Hindlimb muscle (tissue), 1 donor: ENCODE measurements at regions not wholly inside any gene's neighbourhood (a gene's known extent, or its start where the extent isn't known, plus 50 kb on each side); places are given as distances from the start of the nearest gene placed in this dataset.
"Not testable (repeated sequence)": the region's sequence is repeated elsewhere in the genome, so short reads cannot be mapped to it uniquely, and the experiment has no call there.

Experiments
- DNase-seq: peaks from one replicate; pipeline ENCODE4 v3.0.0-alpha.2; 2013

DNA sequence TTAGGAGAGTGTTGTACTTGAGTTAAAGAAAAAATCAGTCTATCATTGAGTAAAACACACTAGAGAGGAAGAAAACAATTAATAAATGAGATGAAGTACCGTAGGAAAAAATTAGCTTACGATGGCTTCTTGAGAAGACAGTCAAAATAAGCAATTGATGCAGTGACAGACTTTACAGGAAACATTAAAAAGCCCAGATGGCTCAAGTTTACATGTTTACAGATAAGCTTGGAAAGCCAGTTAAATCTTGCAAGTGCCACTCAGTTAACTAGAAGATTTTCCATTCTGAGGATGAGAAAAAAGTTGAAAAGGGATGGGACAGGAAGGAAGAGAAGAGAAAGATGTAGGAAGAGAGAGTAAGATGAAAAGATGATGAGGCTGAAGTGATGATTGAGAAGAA, 288.8 kb upstream of the FERMT1 start:
- no peak for DNase-seq

GRCh38 chr20:6410721-6411120, 287.9 kb upstream of the FERMT1 start:
- DNase-seq = no peak

- no peak for DNase-seq
These were observed 284.3 kb upstream of the FERMT1 start for GRCh38 chr20:6407163-6407562.

DNA sequence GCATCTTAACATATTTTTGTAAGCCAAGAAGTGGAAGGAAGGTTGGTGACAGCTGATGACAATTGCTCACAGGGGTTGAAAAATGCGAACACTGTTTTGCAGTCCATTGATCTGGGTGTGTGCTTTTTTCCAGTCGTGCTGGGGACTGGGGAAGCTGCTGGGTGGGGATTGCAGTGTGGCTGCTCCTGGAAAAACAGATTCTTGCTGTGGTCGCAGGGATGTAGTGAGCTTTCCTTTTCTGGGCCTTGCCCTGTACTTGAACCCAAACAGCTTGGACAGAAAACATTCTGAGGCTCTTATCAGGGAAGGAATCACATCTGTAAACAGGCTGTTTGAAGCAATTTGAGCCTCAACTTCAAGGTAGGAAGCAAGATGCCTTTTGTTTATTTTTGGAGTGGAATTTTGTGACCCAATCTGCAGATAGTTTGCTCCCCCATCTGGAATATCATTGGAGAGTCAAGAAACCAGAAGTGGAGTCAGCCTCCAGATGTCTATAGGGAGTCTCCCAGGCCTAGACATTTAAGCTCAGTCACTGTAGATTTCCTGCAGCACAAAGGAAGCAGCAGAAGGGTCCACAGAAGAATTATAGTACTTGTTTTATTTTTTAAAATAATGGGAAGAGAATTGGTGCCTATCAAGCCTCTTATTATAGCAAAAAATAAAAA, 279.2 kb upstream of the FERMT1 start:
- no peak for DNase-seq

GRCh38 chr20:6397115-6397514, 274.3 kb upstream of the FERMT1 start:
- no peak for DNase-seq

DNA sequence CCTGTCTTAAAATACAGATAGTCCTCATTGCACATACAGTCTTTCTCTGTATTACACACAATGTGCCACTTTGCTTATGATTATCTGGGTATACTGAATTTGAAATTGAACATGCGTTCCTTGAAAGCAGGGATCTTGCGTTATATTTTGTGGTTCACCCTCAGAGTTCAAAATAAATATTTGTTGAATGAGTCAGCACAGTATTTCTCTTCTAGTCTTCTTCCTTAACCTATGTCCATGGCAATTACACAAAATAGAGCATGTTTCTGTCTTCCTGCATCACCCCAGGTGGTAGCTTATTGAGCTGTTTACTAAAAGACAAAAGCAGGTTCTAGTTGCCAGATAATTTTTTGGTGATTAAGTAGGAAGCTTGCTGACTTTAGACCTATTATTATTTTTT, 272.9 kb upstream of the FERMT1 start:
- DNase-seq = no peak

- DNase-seq = no peak
These were observed 265.9 kb upstream of the FERMT1 start for GRCh38 chr20:6388671-6389197.

GRCh38 chr20:6384956-6385486, 262.2 kb upstream of the FERMT1 start:
- no peak for DNase-seq

DNA sequence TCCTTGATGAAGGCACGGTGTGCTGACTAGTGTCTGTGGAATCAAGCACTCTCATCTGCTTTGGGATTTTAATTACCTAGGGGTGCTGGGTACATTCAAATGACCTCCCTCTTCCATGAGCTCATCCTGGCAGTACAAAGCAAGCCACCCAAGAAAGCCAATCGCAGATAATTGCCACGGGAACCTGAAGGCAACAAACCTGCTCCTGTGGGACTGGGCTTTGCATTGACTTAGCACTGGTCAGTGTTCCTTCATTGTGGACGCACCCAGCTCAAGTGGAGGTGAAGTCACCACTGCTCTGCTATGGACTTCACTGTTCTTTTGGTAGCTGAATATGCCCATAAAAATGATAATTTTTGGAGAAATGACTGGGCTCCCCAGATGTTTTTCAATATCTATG, 261.6 kb upstream of the FERMT1 start:
- DNase-seq = no peak

- no peak for DNase-seq
These were observed 259.1 kb upstream of the FERMT1 start for GRCh38 chr20:6381887-6382286.

DNA sequence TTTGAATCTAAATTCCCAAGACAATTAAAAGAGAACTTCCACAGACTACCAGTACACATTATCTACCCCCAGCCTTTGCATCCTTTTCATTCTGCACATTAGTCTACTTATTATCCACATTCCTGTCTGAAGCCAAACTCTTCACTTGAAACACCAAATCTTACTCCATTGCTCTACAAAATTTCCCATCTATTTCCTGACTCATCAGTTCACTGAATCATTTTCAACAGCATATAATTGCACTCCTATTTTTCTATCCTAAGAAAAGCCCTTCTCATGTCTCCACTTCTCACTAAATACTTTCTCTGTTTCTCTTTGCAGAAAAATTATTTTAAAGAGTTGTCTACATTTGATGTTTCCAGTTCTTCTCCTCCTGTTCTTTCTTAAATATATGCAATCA, 239.4 kb upstream of the FERMT1 start:
- no peak for DNase-seq

DNA sequence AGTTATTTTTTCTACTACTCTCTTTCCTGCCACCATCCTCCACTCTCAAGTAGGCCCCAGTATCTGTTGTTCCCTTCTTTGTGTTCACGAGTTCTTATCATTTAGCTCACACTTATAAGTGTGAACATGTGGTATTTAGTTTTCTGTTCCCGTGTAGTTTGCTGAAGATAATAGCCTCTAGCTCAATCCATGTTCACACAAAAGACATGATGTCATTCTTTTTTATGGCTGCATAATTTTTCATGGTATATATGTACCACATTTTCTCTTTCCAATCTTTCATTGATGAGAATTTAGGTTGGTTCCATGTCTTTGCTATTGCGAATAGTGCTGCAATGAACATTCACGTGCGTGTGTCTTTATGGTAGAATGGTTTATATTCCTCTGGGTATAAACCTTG, 237.9 kb upstream of the FERMT1 start:
- no peak for DNase-seq

DNA sequence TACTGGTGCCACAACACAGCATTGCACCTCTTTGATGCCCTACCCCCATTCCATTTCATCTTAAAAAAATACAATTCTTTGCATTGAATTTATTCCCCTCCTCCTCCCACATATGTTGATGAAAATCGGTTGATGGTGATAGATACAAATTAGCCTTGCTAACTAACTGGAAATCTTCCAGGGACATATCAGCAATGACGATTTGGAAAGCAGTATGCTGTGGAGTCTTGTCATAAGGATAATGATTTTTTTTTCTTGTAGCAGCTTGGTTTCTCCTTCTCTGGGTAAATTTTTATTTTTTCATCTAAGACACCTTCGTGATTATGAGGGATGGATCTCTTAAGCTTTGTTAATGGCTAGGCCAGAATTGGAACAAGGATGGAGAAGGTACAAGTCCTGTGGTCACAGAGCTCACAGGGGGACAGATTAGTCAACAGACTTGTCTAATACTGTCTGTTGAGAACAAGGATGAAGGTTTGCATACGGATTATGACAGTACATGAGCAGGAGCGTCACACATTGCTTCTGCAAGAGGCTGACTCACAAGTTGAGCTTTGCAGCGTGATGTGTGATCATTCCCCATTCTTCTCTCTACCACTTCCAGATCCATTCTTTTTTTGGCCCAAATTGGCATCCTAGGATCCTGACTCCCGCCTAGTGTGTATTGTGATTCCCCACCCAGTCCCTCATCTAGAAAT, 233.1 kb upstream of the FERMT1 start:
- no peak for DNase-seq

DNA sequence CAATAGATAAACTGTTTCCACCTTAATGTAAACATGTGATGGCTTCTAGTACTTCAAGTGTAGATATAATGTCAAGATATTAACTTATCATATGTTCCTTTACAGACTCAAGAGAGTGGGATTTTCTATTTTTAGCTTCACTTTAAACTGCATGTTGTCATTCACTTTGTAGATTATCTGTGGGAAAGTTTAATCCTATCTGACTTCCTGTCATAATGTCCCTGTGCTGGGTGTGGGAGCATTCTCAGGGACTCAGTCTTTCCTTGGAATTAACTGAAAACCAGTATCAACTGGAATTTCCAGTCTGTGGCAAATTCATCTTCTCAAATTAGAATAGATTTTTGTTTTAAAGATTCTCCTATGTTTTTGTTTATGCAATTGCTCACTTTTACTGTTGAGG, 226.1 kb upstream of the FERMT1 start:
- DNase-seq = no peak

GRCh38 chr20:6347916-6348315, 225.1 kb upstream of the FERMT1 start:
- DNase-seq = no peak

GRCh38 chr20:6341491-6341890, 218.7 kb upstream of the FERMT1 start:
- no peak for DNase-seq

- DNase-seq = no peak
These were observed 216.3 kb upstream of the FERMT1 start for GRCh38 chr20:6339176-6339575.

DNA sequence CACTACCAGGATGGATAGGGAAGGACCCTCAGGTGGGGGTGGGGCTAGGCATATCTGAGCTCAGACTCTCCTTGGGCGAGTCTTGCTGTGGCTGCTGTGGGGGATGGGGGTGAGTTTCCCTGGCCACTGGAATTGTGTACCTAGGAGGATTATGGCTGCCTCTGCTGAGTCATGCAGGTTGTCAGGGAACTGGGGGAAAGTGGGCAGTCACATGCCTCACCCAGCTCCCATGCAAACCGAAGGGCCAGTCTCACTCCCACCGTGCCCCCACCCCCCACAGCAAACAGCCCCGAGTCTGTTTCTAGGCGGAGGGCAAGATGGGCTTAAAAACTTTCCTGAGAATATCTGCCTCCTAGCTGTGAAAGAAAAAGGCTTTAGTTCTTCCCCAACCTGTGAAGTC, 210.3 kb upstream of the FERMT1 start:
- no peak for DNase-seq

GRCh38 chr20:6321235-6321634, 198.4 kb upstream of the FERMT1 start:
- DNase-seq = not testable (repeated sequence)

- DNase-seq = no peak
These were observed 189.2 kb upstream of the FERMT1 start for GRCh38 chr20:6311841-6312655.

- no peak for DNase-seq
These were observed 188.3 kb upstream of the FERMT1 start for GRCh38 chr20:6311097-6311496.

DNA sequence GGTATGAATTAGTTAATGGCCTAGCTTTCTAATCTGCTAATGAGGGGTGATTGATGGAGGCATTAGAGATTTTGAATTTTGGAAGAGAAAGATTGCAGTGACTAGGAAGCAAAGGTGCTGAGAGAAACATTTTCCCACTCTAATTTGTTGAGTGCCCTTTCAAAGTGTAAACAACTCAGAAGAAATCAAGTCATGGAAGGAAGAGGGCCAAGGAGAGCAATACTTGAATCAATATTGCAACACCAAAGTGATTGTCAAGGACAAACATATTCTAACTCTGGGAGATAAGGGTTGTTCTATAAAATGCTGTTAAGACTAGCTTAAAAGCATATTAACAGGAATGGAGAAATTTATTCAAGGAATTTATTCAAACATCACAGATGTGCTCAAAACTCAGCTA, 182.7 kb upstream of the FERMT1 start:
- no peak for DNase-seq

GRCh38 chr20:6302041-6302440, 179.2 kb upstream of the FERMT1 start:
- no peak for DNase-seq
